Trophoblast cell (in vitro differentiated cells and primary cell): ENCODE measurements at regions not wholly inside any gene's neighbourhood (a gene's known extent, or its start where the extent isn't known, plus 50 kb on each side); places are given as distances from the start of the nearest gene placed in this dataset.

ENCODE experiments used
- DNase-seq, 2 donors: peaks; one replicate each; pipeline ENCODE4 v3.0.0-alpha.2; 2016
- H2AFZ ChIP-seq: 2 replicates; pipeline ENCODE4 v1.6.1; 2013; ENCODE audit warnings: low read length, moderate library complexity, mild to moderate bottlenecking; ENCODE audit not compliant: insufficient read depth, poor library complexity
- H2AK5ac ChIP-seq: 2 replicates; pipeline ENCODE4 v1.6.1; 2013; ENCODE audit warnings: mild to moderate bottlenecking, low read length
- H2BK120ac ChIP-seq: 2 replicates; pipeline ENCODE4 v1.6.1; 2013; ENCODE audit warnings: low read length, mild to moderate bottlenecking, moderate library complexity; ENCODE audit not compliant: insufficient read depth, poor library complexity
- H2BK12ac ChIP-seq: 2 replicates; pipeline ENCODE4 v1.6.1; 2013; ENCODE audit warnings: mild to moderate bottlenecking, low read length, moderate library complexity
- H2BK5ac ChIP-seq: 2 replicates; pipeline ENCODE4 v1.6.1; 2013; ENCODE audit warnings: low read length, low read depth, moderate library complexity, mild to moderate bottlenecking; ENCODE audit not compliant: poor library complexity
- H3K14ac ChIP-seq: 2 replicates; pipeline ENCODE4 v1.6.1; 2013; ENCODE audit warnings: mild to moderate bottlenecking, low read length
- H3K18ac ChIP-seq: 2 replicates; pipeline ENCODE4 v1.6.1; 2013; ENCODE audit warnings: mild to moderate bottlenecking, low read length
- H3K23ac ChIP-seq: 2 replicates; pipeline ENCODE4 v1.6.1; 2013; ENCODE audit warnings: low read length
- H3K27ac ChIP-seq: 2 replicates; pipeline ENCODE4 v1.5.1; 2013; ENCODE audit warnings: low read depth, mild to moderate bottlenecking, inconsistent platforms, low read length, moderate library complexity
- H3K27me3 ChIP-seq: 2 replicates; pipeline ENCODE4 v1.6.1; 2013; ENCODE audit warnings: inconsistent platforms, mild to moderate bottlenecking, low read length, moderate library complexity; ENCODE audit not compliant: insufficient read depth
- H3K36me3 ChIP-seq, 2 experiments: 1 replicate in 1 of 2; 2 replicates in 1 of 2; pipeline ENCODE4 v1.6.1; 2013; ENCODE audit warnings: low read length in 2 of 2, mild to moderate bottlenecking in 2 of 2, moderate library complexity in 1 of 2; ENCODE audit not compliant: insufficient read depth in 2 of 2, control insufficient read depth in 1 of 2
- H3K4ac ChIP-seq: 2 replicates; pipeline ENCODE4 v1.6.1; 2013; ENCODE audit warnings: low read depth, mild to moderate bottlenecking, low read length, moderate library complexity
- H3K4me1 ChIP-seq, 2 experiments: 1 replicate in 1 of 2; 2 replicates in 1 of 2; pipeline ENCODE4 v1.6.1; 2013; ENCODE audit warnings: low read length in 2 of 2, mild to moderate bottlenecking in 2 of 2, moderate library complexity in 1 of 2; ENCODE audit not compliant: insufficient read depth in 2 of 2, control insufficient read depth in 1 of 2
- H3K4me2 ChIP-seq: 2 replicates; pipeline ENCODE4 v1.6.1; 2013; ENCODE audit warnings: inconsistent platforms, mild to moderate bottlenecking, low read length, moderate library complexity
- H3K4me3 ChIP-seq: 2 replicates; pipeline ENCODE4 v1.5.1; 2013; ENCODE audit warnings: mild to moderate bottlenecking, low read depth, low read length, inconsistent platforms
- H3K79me1 ChIP-seq: one replicate; pipeline ENCODE4 v1.6.1; 2013; ENCODE audit warnings: low read length
- H3K79me2 ChIP-seq: 2 replicates; pipeline ENCODE4 v1.6.1; 2013; ENCODE audit warnings: low read length, mild to moderate bottlenecking; ENCODE audit not compliant: control insufficient read depth, insufficient read depth, poor library complexity
- H3K9ac ChIP-seq: 2 replicates; pipeline ENCODE4 v1.6.1; 2013; ENCODE audit warnings: mild to moderate bottlenecking, low read length
- H3K9me3 ChIP-seq: 2 replicates; pipeline ENCODE4 v1.6.1; 2013; ENCODE audit warnings: low read depth, mild to moderate bottlenecking, control low read depth, inconsistent platforms, low read length; ENCODE audit not compliant: insufficient read depth
- H4K12ac ChIP-seq: 2 replicates; pipeline ENCODE4 v1.6.1; 2013; ENCODE audit warnings: low read depth, mild to moderate bottlenecking, low read length, moderate library complexity
- H4K8ac ChIP-seq: 2 replicates; pipeline ENCODE4 v1.6.1; 2013; ENCODE audit warnings: low read depth, mild to moderate bottlenecking, low read length, moderate library complexity
- H4K91ac ChIP-seq: one replicate; pipeline ENCODE4 v1.6.1; 2013; ENCODE audit warnings: low read depth, mild to moderate bottlenecking, low read length, moderate library complexity
- WGBS: extraction: QIAGEN DNeasy Blood & Tissue Kit; methylation state at CpG from one replicate; pipeline ENCODE4 v1.1.7; 2013; ENCODE audit warnings: missing lambda C conversion rate; ENCODE audit not compliant: insufficient read length, insufficient coverage; ENCODE audit errors: extremely low coverage; 5-methylcytosine and 5-hydroxymethylcytosine counted together

DNA sequence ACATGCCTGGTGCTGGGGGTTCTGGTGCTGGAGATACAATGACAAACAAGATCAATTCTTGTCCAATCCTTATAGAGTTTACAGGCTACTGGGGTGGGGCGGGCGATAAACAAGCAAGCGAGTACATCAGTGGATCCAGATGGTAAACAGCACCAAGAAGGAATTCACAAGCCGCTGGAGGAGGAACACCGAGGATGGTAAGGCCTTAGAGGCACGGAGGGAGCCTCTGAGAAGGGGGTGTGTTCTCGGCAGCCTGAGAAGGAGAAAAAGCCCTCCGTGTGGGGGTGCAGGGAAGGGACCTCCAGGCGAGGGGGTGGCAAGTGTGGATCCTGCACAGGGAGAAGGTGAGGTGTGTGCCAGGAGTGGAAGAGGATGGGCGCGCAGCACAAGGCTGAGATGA, 276.5 kb upstream of the FOXQ1 start:
- Histone ChIP-seq H3K4ac (no peak overlapping the region), H3K18ac (no peak overlapping the region), H4K91ac (no peak overlapping the region), H3K79me2 (no peaks in the 10 kb centered on the region), H2AK5ac (no peak overlapping the region), H3K23ac (no peak overlapping the region), H3K79me1 (no peaks in the 10 kb centered on the region), H3K9me3 (peaks cover 1% of the 10 kb centered on the region), H2BK12ac (no peak overlapping the region), H3K4me1 (no peaks in the 10 kb centered on the region), H3K9ac (no peak overlapping the region), H3K36me3 (no peaks in the 10 kb centered on the region), H4K12ac (no peak overlapping the region), H2BK5ac (no peak overlapping the region), H4K8ac (no peak overlapping the region), H3K14ac (no peak overlapping the region), H3K27ac (no peak overlapping the region), H3K4me2 (no peak overlapping the region), H2AFZ (no peak overlapping the region), H3K4me3 (no peak overlapping the region), H2BK120ac (no peak overlapping the region), H3K27me3 (no peaks in the 10 kb centered on the region)
- WGBS: no CpG with 5 or more reads among the region's 11 CpGs
- no peak for DNase-seq

DNA sequence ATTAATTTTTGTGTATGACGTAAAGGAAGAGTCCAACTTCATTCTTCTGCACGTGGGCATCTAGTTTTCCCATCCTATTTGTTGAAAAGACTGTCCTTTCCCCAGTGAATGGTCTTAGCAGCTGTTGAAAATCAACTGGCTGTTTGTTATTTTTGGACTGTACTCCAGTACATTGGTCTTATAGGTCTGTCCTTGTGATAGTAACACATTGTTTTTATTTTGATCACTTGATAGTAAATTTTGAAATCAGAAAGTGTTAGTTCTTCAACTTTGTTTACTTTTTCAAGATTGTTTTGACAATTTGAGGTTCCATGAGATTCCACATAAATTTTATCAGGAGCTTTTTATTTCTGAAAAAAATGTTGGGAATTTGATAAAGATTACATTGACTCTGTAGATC, 280.2 kb upstream of the FOXQ1 start:
- no peak overlapping the region for H2AK5ac ChIP-seq
- H3K4me2 ChIP-seq: no peak overlapping the region
- no peak overlapping the region for H3K23ac ChIP-seq
- no peak overlapping the region for H2BK12ac ChIP-seq
- H4K91ac ChIP-seq: no peak overlapping the region
- no peak overlapping the region for H4K12ac ChIP-seq
- H3K14ac ChIP-seq: no peak overlapping the region
- H3K18ac ChIP-seq: no peak overlapping the region
- no peak overlapping the region for H2BK120ac ChIP-seq
- no peaks in the 10 kb centered on the region for H3K27me3 ChIP-seq
- H3K79me2 ChIP-seq: no peaks in the 10 kb centered on the region
- H3K36me3 ChIP-seq: no peaks in the 10 kb centered on the region
- no CpG with 5 or more reads among the region's 2 CpGs for WGBS
- no peak overlapping the region for H2BK5ac ChIP-seq
- H3K4me1 ChIP-seq: no peaks in the 10 kb centered on the region
- DNase-seq: no peak
- H3K4ac ChIP-seq: no peak overlapping the region
- H3K27ac ChIP-seq: no peak overlapping the region
- H3K79me1 ChIP-seq: no peaks in the 10 kb centered on the region
- H3K9me3 ChIP-seq: peaks cover 2% of the 10 kb centered on the region
- H4K8ac ChIP-seq: no peak overlapping the region
- no peak overlapping the region for H3K9ac ChIP-seq
- no peak overlapping the region for H3K4me3 ChIP-seq
- H2AFZ ChIP-seq: no peak overlapping the region

GRCh38 chr6:1029141-1029540, 282.8 kb upstream of the FOXQ1 start:
- no peak overlapping the region for H3K14ac ChIP-seq
- H3K9me3 ChIP-seq: peaks cover 2% of the 10 kb centered on the region

DNA sequence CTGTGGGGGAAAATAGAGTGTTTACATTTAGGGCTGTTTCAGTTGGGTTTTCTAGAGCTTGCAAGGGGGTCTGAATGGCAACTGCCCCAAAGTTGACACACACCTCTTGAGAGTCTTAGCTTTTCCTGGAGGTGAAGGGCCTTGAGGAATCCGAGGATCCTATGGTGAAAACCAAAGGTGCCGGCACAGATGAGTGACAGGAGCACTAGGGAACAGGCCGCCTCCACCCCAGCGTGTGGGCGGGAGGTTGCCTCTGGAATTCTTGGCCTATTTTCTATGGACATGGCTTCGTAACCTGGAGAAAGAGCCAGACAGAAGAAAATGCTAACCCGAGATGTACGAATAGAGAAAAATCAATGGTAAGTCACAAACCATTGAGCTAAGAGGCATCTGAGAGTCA, 283.2 kb upstream of the FOXQ1 start:
- Histone ChIP-seq H3K4me3 (no peak overlapping the region), H3K27ac (no peak overlapping the region), H4K8ac (no peak overlapping the region), H3K4me1 (no peaks in the 10 kb centered on the region), H2BK5ac (no peak overlapping the region), H2AFZ (no peak overlapping the region), H3K79me1 (no peaks in the 10 kb centered on the region), H2AK5ac (no peak overlapping the region), H3K36me3 (no peaks in the 10 kb centered on the region), H3K27me3 (no peaks in the 10 kb centered on the region), H3K9me3 (peaks cover 2% of the 10 kb centered on the region), H3K18ac (no peak overlapping the region), H3K9ac (no peak overlapping the region), H2BK12ac (no peak overlapping the region), H3K4me2 (no peak overlapping the region), H3K23ac (no peak overlapping the region), H2BK120ac (no peak overlapping the region), H3K79me2 (no peaks in the 10 kb centered on the region), H3K14ac (no peak overlapping the region), H3K4ac (no peak overlapping the region), H4K12ac (no peak overlapping the region), H4K91ac (no peak overlapping the region)
- no peak for DNase-seq
- WGBS: no CpG with 5 or more reads among the region's 8 CpGs

More at GRCh38 chr6:1029141-1029540, 282.8 kb upstream of the FOXQ1 start:
- H4K91ac ChIP-seq: no peak overlapping the region
- H3K4ac ChIP-seq: no peak overlapping the region
- no peak overlapping the region for H4K8ac ChIP-seq
- no peak overlapping the region for H2BK5ac ChIP-seq
- H3K79me2 ChIP-seq: no peaks in the 10 kb centered on the region
- H3K4me1 ChIP-seq: no peaks in the 10 kb centered on the region
- DNase-seq: no peak
- H2AK5ac ChIP-seq: no peak overlapping the region
- H2BK12ac ChIP-seq: no peak overlapping the region
- H2AFZ ChIP-seq: no peak overlapping the region
- H3K4me3 ChIP-seq: no peak overlapping the region
- no peak overlapping the region for H4K12ac ChIP-seq
- no peaks in the 10 kb centered on the region for H3K79me1 ChIP-seq
- no peaks in the 10 kb centered on the region for H3K27me3 ChIP-seq
- no peak overlapping the region for H2BK120ac ChIP-seq
- no peaks in the 10 kb centered on the region for H3K36me3 ChIP-seq
- no peak overlapping the region for H3K23ac ChIP-seq
- H3K18ac ChIP-seq: no peak overlapping the region
- no CpG with 5 or more reads among the region's 5 CpGs for WGBS
- no peak overlapping the region for H3K27ac ChIP-seq
- no peak overlapping the region for H3K9ac ChIP-seq
- no peak overlapping the region for H3K4me2 ChIP-seq
